ENCODE measurements at regions not wholly inside any gene's neighbourhood (a gene's known extent, or its start where the extent isn't known, plus 50 kb on each side); places are given as distances from the start of the nearest gene placed in this dataset.

DNA sequence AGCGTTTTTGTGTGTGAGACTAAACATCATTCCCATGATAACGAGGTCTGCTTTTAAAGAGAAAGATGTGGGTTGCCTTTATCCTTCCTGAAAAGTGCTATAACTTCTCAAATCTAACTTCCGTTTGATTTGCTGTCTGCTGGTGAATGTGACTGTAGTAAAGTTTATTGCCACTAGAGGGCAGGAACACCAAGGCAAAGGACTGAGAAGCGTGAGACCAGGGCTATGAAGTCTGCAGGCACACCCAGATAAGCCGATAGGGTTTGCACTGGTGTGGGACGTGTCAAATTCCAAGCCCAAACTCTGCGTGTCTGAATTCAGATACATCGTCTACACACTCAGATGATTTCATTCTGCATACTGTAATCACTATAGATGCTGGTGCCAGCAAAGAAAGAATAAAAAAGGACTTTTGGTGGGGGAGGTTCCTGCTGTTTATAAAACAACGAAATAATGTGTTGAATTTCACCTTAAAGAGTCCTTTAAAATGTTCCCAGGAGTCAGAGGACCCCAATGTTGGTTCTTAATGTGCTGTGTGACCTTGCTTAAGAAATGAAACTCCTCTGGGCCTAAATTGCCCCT is 87.2 kb downstream of the PTTG1 start:
- DNase-seq (ENCODE audit: low read depth in 2 of 2): peak in 1 of 2 donors; percentile 27

- no peak for DNase-seq (ENCODE audit: low read depth in 2 of 2)
Observed at GRCh38 chr5:160511280-160511929, 89.8 kb downstream of the PTTG1 start.
